MV-4-11 (cell line): ENCODE measurements at regions not wholly inside any gene's neighbourhood (a gene's known extent, or its start where the extent isn't known, plus 50 kb on each side); places are given as distances from the start of the nearest gene placed in this dataset.
"Not testable (repeated sequence)": the region's sequence is repeated elsewhere in the genome, so short reads cannot be mapped to it uniquely, and the experiment has no call there.

Source experiments
- DNase-seq: peaks from one replicate; lab custom pipeline; 2025; lab: John Stamatoyannopoulos, UW

DNA sequence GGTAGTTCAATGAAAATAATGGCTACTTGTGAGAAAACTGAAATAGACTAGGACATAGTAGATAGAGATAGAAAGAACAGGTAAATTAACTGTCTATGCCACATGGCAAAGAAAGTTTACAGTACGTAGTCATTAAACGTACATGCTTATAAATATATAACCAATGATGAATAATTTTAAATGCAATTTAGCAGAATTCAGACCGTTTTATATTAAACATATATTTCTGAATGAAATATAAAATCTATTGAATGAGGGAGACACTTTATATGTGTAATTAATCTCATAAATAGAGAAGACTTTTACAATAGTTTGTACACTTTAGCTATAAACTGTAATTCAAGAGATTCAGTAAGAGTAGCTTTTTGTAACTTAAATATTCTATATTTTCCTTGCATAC, 124.4 kb upstream of the VPREB1 start:
- DNase-seq, result no peak

GRCh38 chr22:22118987-22119386, 125.6 kb upstream of the VPREB1 start:
- DNase-seq, result no peak

- not testable (repeated sequence) for DNase-seq
Measured at GRCh38 chr22:22117864-22118544, 126.6 kb upstream of the VPREB1 start.

- DNase-seq, result not testable (repeated sequence)
Measured at GRCh38 chr22:22116997-22117770, 127.4 kb upstream of the VPREB1 start.

GRCh38 chr22:22113701-22114100, 130.9 kb upstream of the VPREB1 start:
- no peak for DNase-seq

GRCh38 chr22:22112533-22113294, 130.1 kb upstream of the TOP3B start:
- DNase-seq, result no peak

GRCh38 chr22:22111983-22112382, 129.4 kb upstream of the TOP3B start:
- DNase-seq, result no peak

DNA sequence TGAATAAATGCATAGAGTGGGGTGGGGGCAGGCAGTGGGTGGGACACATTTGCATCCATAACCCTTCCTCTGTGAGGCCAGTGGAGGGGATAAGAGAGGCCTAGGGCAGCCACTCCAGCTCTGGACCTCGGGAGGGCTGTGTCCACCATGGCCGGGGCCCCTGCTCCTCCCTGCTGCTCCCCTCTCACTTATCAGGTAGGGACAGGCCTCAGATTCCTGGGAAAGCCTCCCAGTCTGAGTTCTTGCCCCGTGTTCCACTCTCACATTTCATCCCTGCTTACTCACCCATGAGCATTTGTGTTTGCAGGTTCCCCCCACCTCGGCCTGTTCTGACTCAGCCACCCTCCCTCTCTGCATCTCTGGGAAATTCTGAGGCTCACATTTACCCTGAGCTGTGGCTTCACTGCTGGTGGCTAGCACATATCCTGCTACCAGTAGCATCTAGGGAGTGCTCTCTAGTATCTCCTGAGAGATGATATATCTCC, 128.7 kb upstream of the TOP3B start:
- DNase-seq, result no peak

GRCh38 chr22:22110548-22111266, 128.1 kb upstream of the TOP3B start:
- DNase-seq, result peak; percentile 47

DNA sequence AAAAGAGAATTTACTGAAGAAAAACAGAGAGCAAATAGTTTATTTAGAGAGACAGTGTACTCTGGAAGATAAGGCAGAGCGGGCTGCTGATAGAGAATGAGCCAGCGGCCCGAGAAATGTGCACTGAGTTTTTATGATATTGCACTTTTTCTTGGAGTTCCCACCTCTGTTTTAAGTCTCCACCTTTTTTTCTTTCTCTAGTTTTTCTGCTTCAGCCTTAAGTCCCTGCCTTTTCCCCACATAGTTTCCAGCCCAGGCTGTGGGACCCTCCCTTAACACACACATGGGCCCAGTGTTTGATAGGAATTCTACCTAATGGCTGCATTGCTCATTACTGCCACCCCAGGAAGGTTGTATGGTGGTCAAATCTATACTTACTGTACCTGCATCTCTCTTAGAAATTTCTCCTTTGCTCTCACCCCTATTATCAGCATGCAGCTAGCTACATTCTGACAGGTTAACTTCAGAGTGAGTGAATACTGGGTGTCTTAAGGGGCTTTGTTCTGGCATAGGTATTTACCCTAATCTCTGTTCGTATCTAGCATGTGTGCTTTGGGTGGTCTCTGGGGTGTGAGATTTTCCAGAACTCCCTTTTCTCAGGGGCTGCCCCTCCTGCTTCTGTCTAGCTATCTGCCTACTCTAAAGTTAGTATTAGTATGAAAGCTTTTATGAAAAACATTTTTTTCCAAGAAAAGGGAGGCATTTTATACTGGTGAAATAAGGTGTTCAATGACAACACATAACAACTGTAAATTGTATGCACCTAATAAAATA, 127.3 kb upstream of the TOP3B start:
- DNase-seq, result no peak

DNA sequence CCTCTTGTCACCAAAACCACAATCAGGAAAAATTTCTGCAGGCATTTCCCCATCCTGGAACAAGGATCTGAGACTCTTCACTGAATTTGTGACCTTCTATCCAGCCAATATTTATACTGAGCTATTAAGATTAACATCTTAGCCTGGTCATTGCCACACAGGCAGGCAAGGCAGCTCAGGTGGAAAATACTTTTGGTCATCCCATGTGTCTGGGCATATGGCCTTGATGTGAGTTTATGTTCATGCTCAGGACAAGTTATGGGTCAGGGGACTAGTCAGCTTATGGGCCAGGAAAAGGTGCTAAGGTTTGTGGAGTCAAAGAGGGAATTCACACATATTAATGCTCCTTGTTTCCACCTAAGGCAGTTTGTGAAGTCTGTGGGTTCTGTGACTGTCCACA, 124.3 kb upstream of the TOP3B start:
- no peak for DNase-seq

GRCh38 chr22:22105364-22105763, 122.8 kb upstream of the TOP3B start:
- DNase-seq, result no peak

- no peak for DNase-seq
Measured at GRCh38 chr22:22103078-22103875, 120.7 kb upstream of the TOP3B start.

DNA sequence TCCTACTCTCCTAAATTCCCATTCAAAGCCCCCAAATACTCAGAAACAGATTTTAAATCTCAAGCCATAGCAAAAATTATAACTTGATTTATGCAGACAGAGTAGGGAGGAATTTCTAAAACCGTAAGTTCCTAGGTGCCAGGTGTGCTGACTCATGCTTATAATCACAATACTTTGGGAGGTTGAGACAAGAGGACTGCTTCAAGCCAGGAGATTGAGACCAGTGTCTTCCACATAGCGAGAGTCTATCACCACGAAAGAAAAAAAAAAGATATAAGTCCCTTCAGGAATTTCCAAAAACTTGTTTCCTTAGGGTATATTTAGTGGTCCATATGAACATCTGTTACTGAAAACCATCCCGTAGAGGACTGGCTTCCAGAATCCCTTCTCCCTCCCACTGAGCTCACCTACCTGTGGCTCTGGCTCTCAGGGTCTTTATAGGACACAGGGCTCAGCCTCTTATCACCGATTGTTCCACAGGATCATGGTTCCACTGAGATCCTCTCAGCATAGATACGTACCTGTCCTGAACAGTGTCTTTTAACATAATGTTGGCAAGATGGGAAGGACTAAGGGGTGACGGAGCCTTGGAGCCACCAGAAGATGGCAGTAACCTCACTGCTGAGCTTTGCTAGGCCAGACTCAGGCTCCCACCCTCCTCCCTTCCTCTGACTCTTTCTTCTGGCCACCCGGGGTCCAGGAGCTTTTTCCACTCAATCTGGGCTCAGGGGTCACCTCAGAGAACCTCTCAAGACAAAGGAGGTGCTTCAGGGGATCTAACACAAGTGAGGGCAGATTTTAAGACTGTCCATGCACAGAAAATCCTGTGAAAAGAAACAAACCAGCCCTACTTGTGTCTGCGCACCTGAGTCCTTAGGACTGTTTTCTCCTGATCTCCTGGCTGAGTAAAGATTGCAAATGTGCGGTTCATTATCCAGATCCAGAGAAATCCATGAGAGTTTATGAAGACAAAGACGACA, 117.5 kb upstream of the TOP3B start:
- DNase-seq, result no peak

- DNase-seq, result peak; percentile 59
Measured at GRCh38 chr22:22099194-22099486, 116.6 kb upstream of the TOP3B start.

GRCh38 chr22:22098457-22099193, 116.0 kb upstream of the TOP3B start:
- no peak for DNase-seq

GRCh38 chr22:22097727-22098228, 115.2 kb upstream of the TOP3B start:
- no peak for DNase-seq

GRCh38 chr22:22094921-22095320, 112.3 kb upstream of the TOP3B start:
- no peak for DNase-seq
